ENCODE measurements at regions not wholly inside any gene's neighbourhood (a gene's known extent, or its start where the extent isn't known, plus 50 kb on each side); places are given as distances from the start of the nearest gene placed in this dataset.

DNA sequence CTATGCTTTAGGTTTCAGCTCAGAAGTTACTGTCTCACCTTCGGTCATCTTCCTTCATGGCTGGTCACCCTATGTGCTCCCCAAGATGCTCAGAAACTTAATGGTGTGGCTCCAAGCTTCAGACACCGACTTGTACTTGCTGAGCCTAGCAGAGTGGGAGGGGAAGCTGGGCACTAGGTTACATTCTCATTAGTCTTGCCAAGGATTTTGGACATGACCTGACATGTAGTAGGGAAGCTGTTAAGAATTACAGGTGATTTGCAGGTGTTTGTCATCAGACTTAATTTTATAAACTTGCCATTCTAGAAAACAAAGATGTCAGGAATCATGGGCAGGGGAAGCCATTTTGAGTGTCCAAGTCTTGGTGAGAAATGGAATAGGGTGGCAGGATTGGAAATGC lies 72.4 kb downstream of the CCNG2 start:
- Histone ChIP-seq H3K4me1 (ENCODE audit: control insufficient read depth, insufficient read depth, low read length) (peaks cover 8% of the 10 kb centered on the region), H3K27ac (ENCODE audit: low read depth, low read length) (no peak overlapping the region), H3K36me3 (ENCODE audit: control insufficient read depth, insufficient read depth, low read length) (no peaks in the 10 kb centered on the region), H3K27me3 (ENCODE audit: control insufficient read depth, insufficient read depth, low read length, poor library complexity, severe bottlenecking) (peaks cover 4% of the 10 kb centered on the region), H3K9ac (ENCODE audit: extremely low read depth, low read length, poor library complexity, severe bottlenecking) (no peak overlapping the region), H3K9me3 (ENCODE audit: control insufficient read depth, low read length) (no peaks in the 10 kb centered on the region), H3K4me3 (ENCODE audit: low read length) (no peak overlapping the region)
- Mint-ChIP-seq H3K36me3 (ENCODE audit: low read depth) (no peaks in the 10 kb centered on the region), H3K9me3 (peaks cover 24% of the 10 kb centered on the region), H3K4me1 (peaks cover 4% of the 10 kb centered on the region), H3K4me3 (no peak overlapping the region), H3K27ac (no peak overlapping the region), H3K27me3 (ENCODE audit: insufficient read depth) (peaks cover 30% of the 10 kb centered on the region)
- TF ChIP-seq, protein P1, sequence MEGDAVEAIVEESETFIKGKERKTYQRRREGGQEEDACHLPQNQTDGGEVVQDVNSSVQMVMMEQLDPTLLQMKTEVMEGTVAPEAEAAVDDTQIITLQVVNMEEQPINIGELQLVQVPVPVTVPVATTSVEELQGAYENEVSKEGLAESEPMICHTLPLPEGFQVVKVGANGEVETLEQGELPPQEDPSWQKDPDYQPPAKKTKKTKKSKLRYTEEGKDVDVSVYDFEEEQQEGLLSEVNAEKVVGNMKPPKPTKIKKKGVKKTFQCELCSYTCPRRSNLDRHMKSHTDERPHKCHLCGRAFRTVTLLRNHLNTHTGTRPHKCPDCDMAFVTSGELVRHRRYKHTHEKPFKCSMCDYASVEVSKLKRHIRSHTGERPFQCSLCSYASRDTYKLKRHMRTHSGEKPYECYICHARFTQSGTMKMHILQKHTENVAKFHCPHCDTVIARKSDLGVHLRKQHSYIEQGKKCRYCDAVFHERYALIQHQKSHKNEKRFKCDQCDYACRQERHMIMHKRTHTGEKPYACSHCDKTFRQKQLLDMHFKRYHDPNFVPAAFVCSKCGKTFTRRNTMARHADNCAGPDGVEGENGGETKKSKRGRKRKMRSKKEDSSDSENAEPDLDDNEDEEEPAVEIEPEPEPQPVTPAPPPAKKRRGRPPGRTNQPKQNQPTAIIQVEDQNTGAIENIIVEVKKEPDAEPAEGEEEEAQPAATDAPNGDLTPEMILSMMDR (conservative IDR thresholded peaks at IDR 0.05): no peak
- WGBS, 2 experiments (ENCODE audit: insufficient coverage in 1 of 2, insufficient read length in 1 of 2): 91 to 100% methylated on average over 2 of the region's 2 CpGs
- DNase-seq: no peak

DNA sequence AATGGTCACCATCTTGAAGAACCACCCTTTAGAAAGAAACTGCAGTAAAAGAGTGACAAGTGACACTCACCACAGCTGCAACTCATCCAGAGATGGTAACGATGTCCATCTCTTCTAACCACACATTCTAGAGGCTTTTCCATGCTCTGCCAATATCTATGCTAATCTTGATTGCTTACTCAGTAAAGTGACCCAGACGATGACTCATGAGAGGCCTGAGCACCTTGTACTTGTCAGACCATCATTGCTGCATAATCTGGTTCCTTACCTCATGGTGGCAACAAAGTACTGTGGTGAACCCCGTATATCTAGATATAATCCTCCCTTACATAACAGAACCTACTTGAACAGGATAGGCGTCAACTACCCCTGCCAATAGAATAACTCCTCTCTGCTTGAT lies 75.6 kb downstream of the CCNG2 start:
- peaks cover 41% of the 10 kb centered on the region for H3K27me3 Mint-ChIP-seq (ENCODE audit: insufficient read depth)
- no peak overlapping the region for H3K27ac Mint-ChIP-seq
- no peaks in the 10 kb centered on the region for H3K36me3 ChIP-seq (ENCODE audit: control insufficient read depth, insufficient read depth, low read length)
- H3K4me3 ChIP-seq (ENCODE audit: low read length): no peak overlapping the region
- no peak overlapping the region for H3K9ac ChIP-seq (ENCODE audit: extremely low read depth, low read length, poor library complexity, severe bottlenecking)
- H3K4me1 ChIP-seq (ENCODE audit: control insufficient read depth, insufficient read depth, low read length): peaks cover 8% of the 10 kb centered on the region
- no peak overlapping the region for H3K27ac ChIP-seq (ENCODE audit: low read depth, low read length)
- TF ChIP-seq, protein P1 (conservative IDR thresholded peaks at IDR 0.05): no peak
- no peaks in the 10 kb centered on the region for H3K36me3 Mint-ChIP-seq (ENCODE audit: low read depth)
- H3K9me3 Mint-ChIP-seq: peaks cover 8% of the 10 kb centered on the region
- H3K4me3 Mint-ChIP-seq: no peak overlapping the region
- peaks cover 16% of the 10 kb centered on the region for H3K27me3 ChIP-seq (ENCODE audit: control insufficient read depth, insufficient read depth, low read length, poor library complexity, severe bottlenecking)
- DNase-seq: no peak
- no peaks in the 10 kb centered on the region for H3K9me3 ChIP-seq (ENCODE audit: control insufficient read depth, low read length)
- 59 to 67% methylated on average over 4 of the region's 4 CpGs for WGBS, 2 experiments (ENCODE audit: insufficient coverage in 1 of 2, insufficient read length in 1 of 2)
- H3K4me1 Mint-ChIP-seq: peaks cover 4% of the 10 kb centered on the region

DNA sequence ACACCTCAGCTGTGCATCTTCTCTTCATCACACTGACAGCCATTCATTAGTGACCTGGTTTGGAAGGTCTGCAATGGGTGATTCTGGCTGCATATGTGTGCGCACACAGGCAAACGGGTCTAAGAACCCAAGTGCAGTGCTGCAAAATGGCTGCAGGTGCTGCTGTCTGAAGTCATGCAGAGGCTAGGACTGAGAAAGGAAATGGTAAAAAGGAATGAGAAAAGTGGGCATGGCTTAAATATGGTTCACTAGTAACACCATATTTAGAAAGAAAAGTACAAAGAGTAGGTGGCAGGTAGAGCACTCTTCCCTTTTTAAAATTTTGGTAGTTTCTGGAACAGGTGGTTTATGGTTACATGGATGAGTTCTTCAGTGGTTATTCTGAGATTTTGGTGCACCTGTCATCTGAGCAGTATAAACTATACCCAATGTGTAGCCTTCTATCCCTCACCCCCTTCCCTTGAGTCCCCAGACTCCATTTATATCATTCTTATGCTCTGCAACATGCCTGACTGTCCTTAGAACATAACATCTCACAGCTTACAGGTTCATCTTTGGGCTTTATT lies 78.4 kb downstream of the CCNG2 start:
- Mint-ChIP-seq H3K36me3 (ENCODE audit: low read depth) (no peaks in the 10 kb centered on the region), H3K4me1 (peaks cover 4% of the 10 kb centered on the region), H3K27ac (no peak overlapping the region), H3K9me3 (no peaks in the 10 kb centered on the region), H3K4me3 (no peak overlapping the region), H3K27me3 (ENCODE audit: insufficient read depth) (peaks cover 52% of the 10 kb centered on the region)
- Histone ChIP-seq H3K9me3 (ENCODE audit: control insufficient read depth, low read length) (no peaks in the 10 kb centered on the region), H3K4me1 (ENCODE audit: control insufficient read depth, insufficient read depth, low read length) (peaks cover 7% of the 10 kb centered on the region), H3K4me3 (ENCODE audit: low read length) (no peak overlapping the region), H3K27me3 (ENCODE audit: control insufficient read depth, insufficient read depth, low read length, poor library complexity, severe bottlenecking) (peaks cover 34% of the 10 kb centered on the region), H3K9ac (ENCODE audit: extremely low read depth, low read length, poor library complexity, severe bottlenecking) (no peak overlapping the region), H3K27ac (ENCODE audit: low read depth, low read length) (no peak overlapping the region), H3K36me3 (ENCODE audit: control insufficient read depth, insufficient read depth, low read length) (no peaks in the 10 kb centered on the region)
- no peak for DNase-seq
- TF ChIP-seq, protein P1 (conservative IDR thresholded peaks at IDR 0.05): no peak
- WGBS, 2 experiments (ENCODE audit: insufficient coverage in 1 of 2, insufficient read length in 1 of 2): 63 to 77% methylated on average over 2 of the region's 2 CpGs

All from endodermal cell (in vitro differentiated cells).